HG02884 (cell line): ENCODE measurements at regions not wholly inside any gene's neighbourhood (a gene's known extent, or its start where the extent isn't known, plus 50 kb on each side); places are given as distances from the start of the nearest gene placed in this dataset.

Source experiments
- ATAC-seq: cut with Tn5 transposase; IDR thresholded peaks from one replicate; pipeline ENCODE4 v1.9.1; 2021; ENCODE audit warnings: mild to moderate bottlenecking, moderate library complexity; ENCODE audit not compliant: unreplicated experiment

- ATAC-seq = no peak
These were observed 126.1 kb downstream of the ESM1 start for GRCh38 chr5:54859316-54859715.

- no peak for ATAC-seq
These were observed 130.4 kb downstream of the ESM1 start for GRCh38 chr5:54854883-54855581.

GRCh38 chr5:54852007-54852406, 133.4 kb downstream of the ESM1 start:
- no peak for ATAC-seq

- no peak for ATAC-seq
These were observed 133.9 kb downstream of the ESM1 start for GRCh38 chr5:54851449-54851848.

- no peak for ATAC-seq
These were observed 136.8 kb downstream of the ESM1 start for GRCh38 chr5:54848581-54848980.

- ATAC-seq = no peak
These were observed 139.8 kb downstream of the ESM1 start for GRCh38 chr5:54845567-54845941.

- ATAC-seq = no peak
These were observed 140.4 kb downstream of the ESM1 start for GRCh38 chr5:54844905-54845566.

GRCh38 chr5:54844266-54844665, 141.1 kb downstream of the ESM1 start:
- no peak for ATAC-seq

GRCh38 chr5:54841481-54841880, 143.9 kb downstream of the ESM1 start:
- no peak for ATAC-seq

- no peak for ATAC-seq
These were observed 146.6 kb downstream of the ESM1 start for GRCh38 chr5:54838843-54839242.

- no peak for ATAC-seq
These were observed 147.4 kb downstream of the ESM1 start for GRCh38 chr5:54837981-54838380.

- no peak for ATAC-seq
These were observed 148.3 kb downstream of the ESM1 start for GRCh38 chr5:54837093-54837492.

- ATAC-seq = no peak
These were observed 149.7 kb downstream of the ESM1 start for GRCh38 chr5:54835647-54836046.

GRCh38 chr5:54834121-54834842, 151.1 kb downstream of the ESM1 start:
- ATAC-seq = no peak

GRCh38 chr5:54833590-54833989, 151.8 kb downstream of the ESM1 start:
- no peak for ATAC-seq

GRCh38 chr5:54832858-54833257, 152.5 kb downstream of the ESM1 start:
- ATAC-seq = no peak

- no peak for ATAC-seq
These were observed 153.3 kb downstream of the ESM1 start for GRCh38 chr5:54832045-54832444.

GRCh38 chr5:54831233-54831632, 154.2 kb downstream of the ESM1 start:
- ATAC-seq = no peak

GRCh38 chr5:54829676-54830535, 155.5 kb downstream of the ESM1 start:
- ATAC-seq = no peak

- no peak for ATAC-seq
These were observed 156.3 kb downstream of the ESM1 start for GRCh38 chr5:54829102-54829501.

- ATAC-seq = no peak
These were observed 157.2 kb downstream of the ESM1 start for GRCh38 chr5:54828151-54828550.
